Uterus (tissue), 2 donors: ENCODE measurements at regions not wholly inside any gene's neighbourhood (a gene's known extent, or its start where the extent isn't known, plus 50 kb on each side); places are given as distances from the start of the nearest gene placed in this dataset.

Source experiments
- CTCF ChIP-seq, 4 experiments: fragments of 200-600 bp in 2 of 4; fragments of 450-650 bp in 2 of 4; sonication (generic) in 2 of 4; IDR thresholded peaks; one replicate each; pipeline ENCODE4 v1.5.1; 2016 to 2019; ENCODE audit warnings: antibody characterized with exemption in 4 of 4, mild to moderate bottlenecking in 2 of 4, moderate library complexity in 1 of 4
- POLR2A ChIP-seq, 2 donors: fragments of 450-650 bp; IDR thresholded peaks; one replicate each; pipeline ENCODE4 v1.6.1; 2016; ENCODE audit warnings: antibody characterized with exemption in 2 of 2, mild to moderate bottlenecking in 1 of 2, moderate library complexity in 1 of 2

GRCh38 chr9:80632041-80632440 lies 1057.3 kb downstream of the TLE1 start:
- TF ChIP-seq POLR2A (IDR thresholded peaks at IDR 0.05) (no peak), CTCF (IDR thresholded peaks at IDR 0.05) (no peak)
